Endothelial cell of umbilical vein (primary cell): ENCODE measurements at regions not wholly inside any gene's neighbourhood (a gene's known extent, or its start where the extent isn't known, plus 50 kb on each side); places are given as distances from the start of the nearest gene placed in this dataset.

ENCODE experiments used
- CTCF ChIP-seq, 2 donors: IDR thresholded peaks; 1 replicate in 1 of 2; 2 replicates in 1 of 2; pipeline ENCODE4 v1.5.1; 2011; ENCODE audit warnings: low read length in 2 of 2, mild to moderate bottlenecking in 2 of 2, moderate library complexity in 2 of 2, control low read depth in 1 of 2, inconsistent platforms in 1 of 2, low read depth in 1 of 2; ENCODE audit not compliant: insufficient read depth in 1 of 2; ENCODE audit errors: extremely low read depth in 1 of 2
- EZH2 ChIP-seq: IDR thresholded peaks from 2 replicates; pipeline ENCODE4 v1.6.1; 2012; ENCODE audit warnings: borderline replicate concordance, low read depth, mild to moderate bottlenecking, moderate library complexity, low read length, inconsistent platforms; ENCODE audit not compliant: severe bottlenecking
- POLR2A ChIP-seq: IDR thresholded peaks from 2 replicates; pipeline ENCODE4 v1.6.1; 2012; ENCODE audit warnings: low read depth, mild to moderate bottlenecking, control low read depth, low read length

- TF ChIP-seq POLR2A, result no peak
- TF ChIP-seq EZH2, result no peak
- TF ChIP-seq CTCF (IDR thresholded peaks at IDR 0.05; ENCODE audit: extremely low read depth in 1 of 2, insufficient read depth in 1 of 2, low read depth in 1 of 2, low read length in 2 of 2), result no peak
Observed at GRCh38 chr1:162988869-162989268, 80.3 kb upstream of the RGS4 start.
